RWPE1 (cell line): ENCODE measurements at regions not wholly inside any gene's neighbourhood (a gene's known extent, or its start where the extent isn't known, plus 50 kb on each side); places are given as distances from the start of the nearest gene placed in this dataset.
A peak's percentile ranks its signal among the peaks of the same experiment; 100 is the strongest.

Experiments
- CTCF ChIA-PET: fragments of 350-600 bp; sonication (Branson Sonifier 250); formaldehyde crosslinking; extraction: SDS; loops from one replicate; lab custom pipeline; 2021; lab: Yijun Ruan, JAX
- POLR2A ChIA-PET: fragments of 400-600 bp; formaldehyde crosslinking; extraction: SDS; loops from one replicate; lab custom pipeline; 2020; ENCODE audit warnings: antibody characterized with exemption; ENCODE audit not compliant: low non-redundant PET; lab: Yijun Ruan, JAX
- DNase-seq: peaks from one replicate; pipeline ENCODE4 v3.0.0; 2012; ENCODE audit warnings: low spot score
- H3K27ac ChIP-seq: fragments of 450-650 bp; 2 replicates; pipeline ENCODE4 v1.5.1; 2017
- CTCF ChIP-seq: fragments of 450-650 bp; conservative IDR thresholded peaks from 2 replicates; pipeline ENCODE4 v1.5.1; 2017; ENCODE audit warnings: low read depth, mild to moderate bottlenecking

- TF ChIP-seq CTCF = no peak
- ChIA-PET CTCF (interaction anchor here (0.6 kb wide), 2 partner anchors 306 to 359 kb away, joined by 3 read pairs; no protein-coding TSS in a partner anchor), POLR2A (no interaction called here)
- DNase-seq = peak; percentile 70
- H3K27ac ChIP-seq = no peak overlapping the region
These were observed 335.1 kb upstream of the SEMA3A start for GRCh38 chr7:84529480-84530205.

DNA sequence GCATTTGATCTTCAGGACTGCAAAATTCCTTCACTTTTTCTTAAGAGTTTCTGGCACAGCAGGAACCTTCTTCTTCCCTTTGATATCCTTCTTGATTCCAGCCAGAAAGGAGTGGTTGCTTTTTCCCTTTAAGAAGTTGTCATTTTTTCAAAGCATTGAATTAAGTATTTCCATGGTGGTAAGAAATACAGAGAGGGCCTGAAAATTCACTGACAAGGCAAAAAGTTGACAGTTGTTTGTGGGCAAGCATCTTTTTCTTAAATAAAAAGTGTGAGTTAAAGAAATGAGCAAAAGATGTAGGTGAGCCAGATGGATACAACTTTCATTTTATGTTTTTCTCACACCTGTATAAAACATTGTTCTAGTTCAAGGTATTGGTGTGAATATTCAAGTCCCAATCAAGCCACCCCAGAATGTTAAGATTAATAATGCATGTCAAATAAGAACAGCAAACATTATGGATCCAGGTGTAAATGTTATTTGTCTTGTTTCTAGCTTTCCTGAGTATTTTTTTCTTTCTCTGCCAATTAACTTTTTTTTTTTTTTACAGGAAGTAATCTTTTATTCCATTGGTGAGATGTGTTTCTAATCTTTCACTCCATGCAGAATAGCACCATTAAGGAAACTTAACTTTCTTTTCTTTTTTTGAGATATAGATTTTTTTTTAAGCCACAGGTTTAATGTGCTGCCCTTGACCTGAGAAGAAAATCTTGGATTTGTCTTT is 334.3 kb upstream of the SEMA3A start:
- POLR2A ChIA-PET = no interaction called here
- no peak overlapping the region for H3K27ac ChIP-seq
- CTCF ChIA-PET = interaction anchor here (0.6 kb wide), 1 partner anchor 358 kb away, joined by 3 read pairs; no protein-coding TSS in a partner anchor
- DNase-seq = no peak
- TF ChIP-seq CTCF = no peak

GRCh38 chr7:84524714-84525694 is 330.4 kb upstream of the SEMA3A start:
- no peak for DNase-seq
- POLR2A ChIA-PET = no interaction called here
- H3K27ac ChIP-seq = no peak overlapping the region
- CTCF ChIA-PET = interaction anchor here (0.6 kb wide), 1 partner anchor 249 kb away, joined by 3 read pairs; no protein-coding TSS in a partner anchor
- TF ChIP-seq CTCF = no peak

DNA sequence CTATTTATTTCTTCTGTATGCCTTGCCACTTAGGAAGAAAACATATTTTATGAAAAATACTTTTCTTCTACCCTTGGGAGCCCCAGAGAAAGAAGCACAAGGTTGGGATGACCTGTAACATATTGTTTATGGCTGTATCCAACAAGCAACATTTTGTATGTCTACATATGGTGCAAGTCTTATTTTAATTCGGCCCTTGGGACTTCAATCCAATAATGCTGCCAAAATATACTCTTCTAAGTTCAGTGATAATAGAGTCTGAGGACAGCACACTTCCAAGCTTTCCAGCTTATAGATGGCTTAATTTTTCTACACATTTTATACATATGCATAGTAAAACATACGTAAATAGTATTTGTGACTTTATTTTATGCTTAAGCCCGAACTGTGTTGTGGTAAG is 318.5 kb upstream of the SEMA3A start:
- no peak for TF ChIP-seq CTCF
- no peak overlapping the region for H3K27ac ChIP-seq
- DNase-seq = no peak
- ChIA-PET POLR2A (no interaction called here), CTCF (no interaction called here)

DNA sequence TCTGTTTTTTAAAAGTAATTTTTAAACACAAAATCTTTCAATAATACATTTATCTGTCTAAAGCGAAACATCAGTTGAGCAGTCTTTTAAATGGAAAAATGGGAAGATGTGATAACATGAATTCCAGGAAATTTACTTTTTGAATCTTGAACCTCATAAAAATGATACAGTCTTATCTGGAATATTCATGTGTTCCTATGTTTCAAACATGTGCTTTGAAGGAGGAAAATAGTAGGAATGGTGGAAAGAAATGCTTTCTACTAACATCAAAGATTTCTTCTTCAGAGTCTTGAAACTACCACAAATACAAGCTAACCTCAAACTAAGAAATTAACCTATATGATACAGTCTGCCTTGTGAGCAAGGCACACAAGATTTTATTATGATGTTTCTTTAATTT is 317.5 kb upstream of the SEMA3A start:
- no peak for TF ChIP-seq CTCF
- ChIA-PET CTCF (no interaction called here), POLR2A (no interaction called here)
- no peak for DNase-seq
- no peak overlapping the region for H3K27ac ChIP-seq

- no peak for TF ChIP-seq CTCF
- ChIA-PET CTCF (no interaction called here), POLR2A (no interaction called here)
- DNase-seq = no peak
- H3K27ac ChIP-seq = no peak overlapping the region
These were observed 315.9 kb upstream of the SEMA3A start for GRCh38 chr7:84510505-84510904.
